Heart right ventricle (tissue), 16 donors: ENCODE measurements at regions not wholly inside any gene's neighbourhood (a gene's known extent, or its start where the extent isn't known, plus 50 kb on each side); places are given as distances from the start of the nearest gene placed in this dataset.
A peak's percentile ranks its signal among the peaks of the same experiment; 100 is the strongest.

Source experiments
- ATAC-seq, 8 donors: fragments of 200-7000 bp; cut with Tn5 transposase; one replicate each; pipeline ENCODE4 v1.9.1; 2020; ENCODE audit warnings: mild to moderate bottlenecking in 8 of 8, moderate library complexity in 8 of 8, moderate number of reproducible peaks in 1 of 8
- DNase-seq, 2 donors: peaks; one replicate each; pipeline ENCODE4 v3.0.0-alpha.2; 2020
- H3K27ac ChIP-seq, 10 donors: fragments of 200-600 bp; sonication (generic) in 2 of 10; one replicate each; pipeline versions ENCODE4 v1.5.0 to v1.8.0; 2020 to 2022; ENCODE audit warnings: mild to moderate bottlenecking in 3 of 10
- H3K27me3 ChIP-seq, 7 donors: fragments of 200-600 bp; one replicate each; pipeline ENCODE4 v1.8.0; 2021 to 2022; ENCODE audit warnings: mild to moderate bottlenecking in 2 of 7
- H3K36me3 ChIP-seq, 9 donors: fragments of 200-600 bp; sonication (generic) in 1 of 9; one replicate each; pipeline versions ENCODE4 v1.5.0 to v1.8.0; 2020 to 2022; ENCODE audit warnings: mild to moderate bottlenecking in 2 of 9
- H3K4me1 ChIP-seq, 9 donors: fragments of 200-600 bp; sonication (generic) in 1 of 9; one replicate each; pipeline versions ENCODE4 v1.5.0 to v1.8.0; 2020 to 2022; ENCODE audit warnings: mild to moderate bottlenecking in 4 of 9
- H3K4me3 ChIP-seq, 10 donors: fragments of 200-600 bp; sonication (generic) in 2 of 10; one replicate each; pipeline versions ENCODE4 v1.5.0 to v1.8.0; 2020 to 2022; ENCODE audit warnings: mild to moderate bottlenecking in 7 of 10, moderate library complexity in 2 of 10
- H3K9me3 ChIP-seq, 11 donors: fragments of 200-600 bp in 10 of 11; sonication (generic) in 2 of 11; one replicate each; pipeline versions ENCODE4 v1.5.0 to v1.8.0; 2013 to 2022; ENCODE audit warnings: mild to moderate bottlenecking in 2 of 11, control low read depth in 1 of 11, moderate library complexity in 1 of 11
- WGBS, 2 donors: extraction: QIAGEN DNeasy Blood & Tissue Kit; methylation state at CpG; one replicate each; pipeline ENCODE4 v1.1.7; 2013; ENCODE audit warnings: inconsistent platforms in 1 of 2; 5-methylcytosine and 5-hydroxymethylcytosine counted together
- intact Hi-C, 10 donors: fragments of 100-400 bp; cut with DNase I; formaldehyde crosslinking; loops; one replicate each; pipeline versions ENCODE4 v1.11.1 to v1.14.2; 2022
- TF ChIP-seq, protein P1 (sequence below), 9 donors: fragments of 200-600 bp; sonication (generic) in 2 of 9; IDR thresholded peaks; one replicate each; pipeline versions ENCODE4 v1.5.0 to v1.8.0; 2021 to 2022; ENCODE audit warnings: antibody characterized with exemption in 9 of 9, mild to moderate bottlenecking in 5 of 9, moderate library complexity in 1 of 9
- donor health status: Arrhythmogenic right ventricular cardiomyopathy.
- donor health status: ischemic (EF 13 %, LVEDD 7.1; RV severe dilation, severe dysfunction).
- donor health status: healthy with polysubstance abuse.
- donor health status: DM: no; HTN: yes; CAD: no.
- donor health status: DM: no; HTN: no; CAD: no.
- donor health status: ischemic (EF 25% LVEDD 6.9; RV normal size, moderate dysfunction).
- donor health status: ischemic (EF 25% LVEDD 5.7; RV mildly dilated, moderate dysfunction).
- donor health status: healthy.
- donor health status: DM: yes; HTN: yes; CAD: no.
- donor health status: Ischemic cardiomyopathy.
- donor health status: ischemic (EF 35%, LVEDD 5.7; RV mildly dilated, moderate dysfunction).
- donor health status: nonischemic (EF 11% LVEDD 7.7; RV severe dilation, severe dysfunction).
- donor health status: DM: yes; HTN: yes; CAD: no.
- donor health status: PGD.
- donor health status: ischemic (EF 29% LVEDD 5.4; RV normal size, mild dysfunction).
- donor health status: nonischemic (EF 23%, LVEDD 6.1; RV moderate dilation, normal function).

GRCh38 chr6:168784426-168784825 is 343.4 kb downstream of the SMOC2 start:
- Histone ChIP-seq H3K27me3 (peaks cover 0 to 10% (median 0%) of the 10 kb centered on the region in 7 donors), H3K27ac (no peak overlapping the region), H3K9me3 (peaks cover 0 to 13% (median 0%) of the 10 kb centered on the region in 11 donors), H3K4me3 (no peak overlapping the region), H3K36me3 (no peaks in the 10 kb centered on the region), H3K4me1 (no peaks in the 10 kb centered on the region)
- ATAC-seq (no peak), DNase-seq (no peak)
- intact Hi-C loops, result no loop called here
- TF ChIP-seq, protein P1, sequence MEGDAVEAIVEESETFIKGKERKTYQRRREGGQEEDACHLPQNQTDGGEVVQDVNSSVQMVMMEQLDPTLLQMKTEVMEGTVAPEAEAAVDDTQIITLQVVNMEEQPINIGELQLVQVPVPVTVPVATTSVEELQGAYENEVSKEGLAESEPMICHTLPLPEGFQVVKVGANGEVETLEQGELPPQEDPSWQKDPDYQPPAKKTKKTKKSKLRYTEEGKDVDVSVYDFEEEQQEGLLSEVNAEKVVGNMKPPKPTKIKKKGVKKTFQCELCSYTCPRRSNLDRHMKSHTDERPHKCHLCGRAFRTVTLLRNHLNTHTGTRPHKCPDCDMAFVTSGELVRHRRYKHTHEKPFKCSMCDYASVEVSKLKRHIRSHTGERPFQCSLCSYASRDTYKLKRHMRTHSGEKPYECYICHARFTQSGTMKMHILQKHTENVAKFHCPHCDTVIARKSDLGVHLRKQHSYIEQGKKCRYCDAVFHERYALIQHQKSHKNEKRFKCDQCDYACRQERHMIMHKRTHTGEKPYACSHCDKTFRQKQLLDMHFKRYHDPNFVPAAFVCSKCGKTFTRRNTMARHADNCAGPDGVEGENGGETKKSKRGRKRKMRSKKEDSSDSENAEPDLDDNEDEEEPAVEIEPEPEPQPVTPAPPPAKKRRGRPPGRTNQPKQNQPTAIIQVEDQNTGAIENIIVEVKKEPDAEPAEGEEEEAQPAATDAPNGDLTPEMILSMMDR (IDR thresholded peaks at IDR 0.05), result no peak
- WGBS, 2 donors, result 75 to 78% methylated on average over 14 of the region's 14 CpGs

GRCh38 chr6:168783720-168784119 is 342.7 kb downstream of the SMOC2 start:
- TF ChIP-seq, protein P1 (IDR thresholded peaks at IDR 0.05), result no peak
- H3K9me3 ChIP-seq, result peaks cover 0 to 17% (median 0%) of the 10 kb centered on the region in 11 donors
- no peaks in the 10 kb centered on the region for H3K36me3 ChIP-seq
- H3K27ac ChIP-seq, result no peak overlapping the region
- DNase-seq (no peak), ATAC-seq (no peak)
- H3K27me3 ChIP-seq, result peaks cover 0 to 10% (median 0%) of the 10 kb centered on the region in 7 donors
- no peak overlapping the region for H3K4me3 ChIP-seq
- WGBS, 2 donors, result 87 to 88% methylated on average over 11 of the region's 11 CpGs
- intact Hi-C loops, result no loop called here
- H3K4me1 ChIP-seq, result peaks cover 0 to 3% (median 0%) of the 10 kb centered on the region in 9 donors

GRCh38 chr6:168782187-168782751 is 341.3 kb downstream of the SMOC2 start:
- H3K9me3 ChIP-seq, result peaks cover 0 to 9% (median 0%) of the 10 kb centered on the region in 11 donors
- no peak for DNase-seq
- H3K36me3 ChIP-seq, result no peaks in the 10 kb centered on the region
- no peak for ATAC-seq
- peaks cover 0 to 21% (median 0%) of the 10 kb centered on the region in 7 donors for H3K27me3 ChIP-seq
- H3K27ac ChIP-seq, result no peak overlapping the region
- 75 to 78% methylated on average over 18 of the region's 18 CpGs for WGBS, 2 donors
- intact Hi-C loops, result no loop called here
- H3K4me1 ChIP-seq, result peaks cover 0 to 7% (median 0%) of the 10 kb centered on the region in 9 donors
- H3K4me3 ChIP-seq, result no peak overlapping the region
- TF ChIP-seq, protein P1 (IDR thresholded peaks at IDR 0.05), result no peak

DNA sequence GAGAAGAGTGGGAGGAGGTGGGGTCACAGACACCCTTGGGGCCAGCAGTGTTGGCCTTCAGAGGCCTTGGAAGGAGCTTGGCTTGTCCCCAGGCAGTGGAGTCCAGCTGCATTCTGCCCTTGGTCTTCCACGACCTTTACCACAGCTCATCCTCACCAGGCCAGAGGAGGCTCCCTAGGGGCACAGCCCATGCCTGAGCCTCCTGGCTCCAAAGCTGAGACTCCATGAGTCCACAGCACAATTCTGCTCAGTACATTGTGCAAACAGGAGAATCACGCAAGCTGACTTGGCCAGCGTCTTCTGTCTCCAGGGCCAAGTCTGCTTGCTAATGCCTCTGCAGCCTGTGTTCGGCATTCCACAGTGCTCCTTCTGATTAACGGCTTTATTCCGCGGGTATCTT is 337.2 kb downstream of the SMOC2 start:
- Histone ChIP-seq H3K27ac (no peak overlapping the region), H3K36me3 (no peaks in the 10 kb centered on the region), H3K27me3 (peaks cover 0 to 21% (median 0%) of the 10 kb centered on the region in 7 donors), H3K9me3 (peaks cover 0 to 39% (median 14%) of the 10 kb centered on the region in 11 donors), H3K4me3 (no peak overlapping the region), H3K4me1 (peaks cover 0 to 7% (median 0%) of the 10 kb centered on the region in 9 donors)
- peak; percentile 32 to 57 for DNase-seq
- intact Hi-C loops, result no loop called here
- TF ChIP-seq, protein P1 (IDR thresholded peaks at IDR 0.05), result no peak
- 56 to 66% methylated on average over 7 of the region's 7 CpGs for WGBS, 2 donors
- peak; percentile 69 to 97 (median 82) for ATAC-seq
